WTC11 (cell line): ENCODE measurements at regions not wholly inside any gene's neighbourhood (a gene's known extent, or its start where the extent isn't known, plus 50 kb on each side); places are given as distances from the start of the nearest gene placed in this dataset.

Source experiments
- ATAC-seq: fragments of 200-7000 bp; cut with Tn5 transposase; 2 replicates; pipeline ENCODE4 v1.10.0; 2021; ENCODE audit warnings: mild to moderate bottlenecking, moderate library complexity
- CTCF ChIA-PET: fragments of 300-600 bp; sonication (Branson Sonifier 250); formaldehyde crosslinking; loops from one replicate; lab custom pipeline; 2021; ENCODE audit warnings: antibody characterized with exemption; lab: Charles Lee
- POLR2A ChIA-PET: fragments of 350-600 bp; sonication (Branson Sonifier 250); formaldehyde crosslinking; loops from one replicate; lab custom pipeline; 2021; ENCODE audit warnings: antibody characterized with exemption; lab: Charles Lee
- DNase-seq: peaks from one replicate; pipeline ENCODE4 v3.0.0; 2021; ENCODE audit warnings: low spot score
- H3K27ac Mint-ChIP-seq: 2 replicates; pipeline ENCODE4 v1.8.0; 2021; ENCODE audit warnings: mixed read lengths
- H3K27me3 Mint-ChIP-seq: 2 replicates; pipeline ENCODE4 v1.8.0; 2021; ENCODE audit warnings: low read depth, mild to moderate bottlenecking, moderate library complexity, mixed read lengths
- H3K36me3 Mint-ChIP-seq: 2 replicates; pipeline ENCODE4 v1.8.0; 2021; ENCODE audit warnings: mixed read lengths
- H3K4me1 Mint-ChIP-seq: 2 replicates; pipeline ENCODE4 v1.8.0; 2022; ENCODE audit warnings: mixed read lengths
- H3K4me3 Mint-ChIP-seq: 2 replicates; pipeline ENCODE4 v1.8.0; 2021; ENCODE audit warnings: mild to moderate bottlenecking, moderate library complexity, mixed read lengths
- H3K9me3 Mint-ChIP-seq: 2 replicates; pipeline ENCODE4 v1.8.0; 2021; ENCODE audit warnings: mixed read lengths
- E2F1 ChIP-seq: sonication (generic); formaldehyde crosslinking; IDR thresholded peaks from 2 replicates; pipeline ENCODE4 v1.8.0; 2022; ENCODE audit warnings: mild to moderate bottlenecking, missing genetic modification reagents
- ELF4 ChIP-seq: sonication (generic); formaldehyde crosslinking; IDR thresholded peaks from 2 replicates; pipeline ENCODE4 v1.8.1; 2022; ENCODE audit warnings: low read depth, mild to moderate bottlenecking, moderate library complexity, missing genetic modification reagents
- FOXJ3 ChIP-seq: sonication (generic); formaldehyde crosslinking; IDR thresholded peaks from 2 replicates; pipeline ENCODE4 v1.9.0; 2021; ENCODE audit warnings: missing genetic modification reagents, mild to moderate bottlenecking, borderline replicate concordance
- FOXP1 ChIP-seq: sonication (generic); formaldehyde crosslinking; IDR thresholded peaks from 2 replicates; pipeline ENCODE4 v1.8.0; 2022; ENCODE audit warnings: missing genetic modification reagents, mild to moderate bottlenecking, moderate library complexity, borderline replicate concordance
- GRHL2 ChIP-seq: fragments of 250-450 bp; sonication (Bioruptor Pico); IDR thresholded peaks from 2 replicates; pipeline ENCODE4 v1.8.0; 2022; ENCODE audit warnings: mild to moderate bottlenecking, moderate library complexity; ENCODE audit not compliant: insufficient replicate concordance, severe bottlenecking
- GTF2I ChIP-seq: fragments of 250-450 bp; sonication (Bioruptor Pico); conservative IDR thresholded peaks from 2 replicates; pipeline ENCODE4 v1.4.0; 2021; ENCODE audit warnings: mild to moderate bottlenecking
- MXD4 ChIP-seq: fragments of 250-450 bp; sonication (Bioruptor Pico); IDR thresholded peaks from 2 replicates; pipeline ENCODE4 v1.8.0; 2021; ENCODE audit warnings: mild to moderate bottlenecking, moderate library complexity, borderline replicate concordance
- NFYB ChIP-seq: sonication (generic); formaldehyde crosslinking; conservative IDR thresholded peaks from 2 replicates; pipeline ENCODE4 v1.8.0; 2022; ENCODE audit warnings: low read depth, missing genetic modification reagents
- NR1H2 ChIP-seq: sonication (generic); formaldehyde crosslinking; IDR thresholded peaks from 2 replicates; pipeline ENCODE4 v1.9.0; 2021; ENCODE audit warnings: mild to moderate bottlenecking, moderate library complexity, missing genetic modification reagents
- ZNF219 ChIP-seq: sonication (generic); formaldehyde crosslinking; IDR thresholded peaks from 2 replicates; pipeline ENCODE4 v1.8.0; 2023; ENCODE audit warnings: missing genetic modification reagents, mild to moderate bottlenecking, borderline replicate concordance
- ZNF263 ChIP-seq: sonication (generic); formaldehyde crosslinking; IDR thresholded peaks from 2 replicates; pipeline ENCODE4 v1.8.1; 2022; ENCODE audit warnings: low read depth, mild to moderate bottlenecking, moderate library complexity, missing genetic modification reagents
- ZNF396 ChIP-seq: fragments of 250-450 bp; sonication (Bioruptor Pico); IDR thresholded peaks from 2 replicates; pipeline ENCODE4 v1.8.0; 2021; ENCODE audit warnings: mild to moderate bottlenecking, moderate library complexity, borderline replicate concordance
- ZNF425 ChIP-seq: fragments of 250-450 bp; sonication (Bioruptor Pico); conservative IDR thresholded peaks from 2 replicates; pipeline ENCODE4 v1.9.0; 2021; ENCODE audit warnings: mild to moderate bottlenecking
- TF ChIP-seq, protein P1 (sequence below): sonication (generic); formaldehyde crosslinking; IDR thresholded peaks from 2 replicates; pipeline ENCODE4 v1.8.0; 2022; ENCODE audit warnings: mild to moderate bottlenecking, missing genetic modification reagents
- TF ChIP-seq, protein P2 (sequence below): fragments of 250-450 bp; sonication (Bioruptor Pico); IDR thresholded peaks from 2 replicates; pipeline ENCODE4 v1.8.0; 2021; ENCODE audit warnings: mild to moderate bottlenecking

DNA sequence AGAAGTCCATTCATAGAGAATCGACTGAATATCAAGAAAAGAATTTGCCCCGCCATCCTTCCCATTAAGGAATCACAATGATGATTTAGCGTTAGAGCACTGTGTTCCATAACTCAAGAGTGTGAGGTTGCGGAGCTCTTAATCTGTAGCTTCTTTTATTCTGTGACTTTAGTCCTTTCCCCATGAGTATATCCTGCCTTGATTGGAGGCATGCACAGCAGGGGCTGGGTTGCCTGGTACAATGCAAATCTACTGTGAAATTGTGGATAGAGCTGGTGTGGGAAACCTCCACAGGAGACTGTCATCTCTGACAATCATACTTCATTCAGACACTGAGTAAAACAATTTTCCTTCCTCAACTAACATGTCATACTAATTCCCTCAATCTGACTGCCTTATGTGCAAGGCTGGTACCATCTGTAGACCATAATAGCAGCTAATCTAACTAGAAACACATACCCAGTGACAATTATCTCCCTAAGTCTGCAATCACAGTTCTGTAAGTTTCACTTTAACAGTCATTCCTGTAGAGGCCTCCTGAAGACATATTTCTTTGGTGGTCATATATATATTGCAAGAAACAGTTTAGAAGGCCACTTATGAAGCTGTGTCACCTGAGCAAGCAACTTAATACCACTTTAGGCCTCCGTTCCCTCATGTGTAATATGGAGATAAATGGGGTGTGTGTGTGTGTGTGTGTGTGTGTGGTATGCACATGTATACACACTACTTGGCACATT, 355.2 kb upstream of the FAM241A start:
- ChIA-PET POLR2A (no interaction called here), CTCF (interaction anchor here (1.3 kb wide), 2 partner anchors 16 to 64 kb away, joined by 3 read pairs; no protein-coding TSS in a partner anchor)
- Mint-ChIP-seq H3K36me3 (no peaks in the 10 kb centered on the region), H3K4me1 (peaks cover 45% of the 10 kb centered on the region), H3K9me3 (no peaks in the 10 kb centered on the region), H3K4me3 (no peak overlapping the region), H3K27ac (no peak overlapping the region), H3K27me3 (peaks cover 11% of the 10 kb centered on the region)
- TF ChIP-seq ZNF219 (CRISPR knock-in tag), result no peak
- TF ChIP-seq, protein P1, sequence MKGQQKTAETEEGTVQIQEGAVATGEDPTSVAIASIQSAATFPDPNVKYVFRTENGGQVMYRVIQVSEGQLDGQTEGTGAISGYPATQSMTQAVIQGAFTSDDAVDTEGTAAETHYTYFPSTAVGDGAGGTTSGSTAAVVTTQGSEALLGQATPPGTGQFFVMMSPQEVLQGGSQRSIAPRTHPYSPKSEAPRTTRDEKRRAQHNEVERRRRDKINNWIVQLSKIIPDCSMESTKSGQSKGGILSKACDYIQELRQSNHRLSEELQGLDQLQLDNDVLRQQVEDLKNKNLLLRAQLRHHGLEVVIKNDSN (CRISPR knock-in tag), result no peak
- no peak for TF ChIP-seq ZNF396 (CRISPR knock-in tag)
- TF ChIP-seq ELF4 (CRISPR knock-in tag), result no peak
- no peak for TF ChIP-seq ZNF263 (CRISPR knock-in tag)
- TF ChIP-seq ZNF425 (CRISPR knock-in tag), result no peak
- DNase-seq (no peak), ATAC-seq (no peak)

DNA sequence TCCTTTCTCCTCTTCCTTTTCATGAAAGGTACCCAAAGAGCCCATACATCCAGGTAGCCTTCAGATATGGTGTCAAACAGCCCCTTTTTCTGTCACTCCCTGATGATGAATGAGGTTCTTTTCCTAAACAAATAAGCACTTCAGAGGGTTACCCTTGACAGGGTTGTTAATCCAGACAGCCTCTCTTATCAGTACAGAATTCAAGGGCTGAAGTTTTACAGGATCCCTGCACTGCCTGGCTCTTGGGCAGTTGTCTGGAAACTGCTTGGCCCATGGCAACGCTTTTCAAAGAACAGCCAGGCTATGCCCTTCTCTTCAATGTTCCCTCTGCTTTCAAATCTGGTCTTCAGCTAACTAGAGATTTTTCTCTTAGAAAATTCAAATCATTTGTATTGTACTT, 352.6 kb upstream of the FAM241A start:
- CTCF ChIA-PET, result interaction anchor here (1.5 kb wide), 1 partner anchor 14 kb away, joined by 5 read pairs; no protein-coding TSS in a partner anchor
- POLR2A ChIA-PET, result no interaction called here
- Mint-ChIP-seq H3K27me3 (peaks cover 11% of the 10 kb centered on the region), H3K27ac (no peak overlapping the region), H3K9me3 (no peaks in the 10 kb centered on the region), H3K36me3 (no peaks in the 10 kb centered on the region), H3K4me1 (peaks cover 41% of the 10 kb centered on the region), H3K4me3 (no peak overlapping the region)
- ATAC-seq, result no peak
- DNase-seq, result no peak
- TF ChIP-seq GTF2I, result no peak
- TF ChIP-seq FOXJ3 (CRISPR knock-in tag), result no peak
- TF ChIP-seq MXD4 (CRISPR knock-in tag), result no peak
- no peak for TF ChIP-seq FOXP1 (CRISPR knock-in tag)
- no peak for TF ChIP-seq NR1H2 (CRISPR knock-in tag)
- no peak for TF ChIP-seq E2F1
- TF ChIP-seq, protein P2, sequence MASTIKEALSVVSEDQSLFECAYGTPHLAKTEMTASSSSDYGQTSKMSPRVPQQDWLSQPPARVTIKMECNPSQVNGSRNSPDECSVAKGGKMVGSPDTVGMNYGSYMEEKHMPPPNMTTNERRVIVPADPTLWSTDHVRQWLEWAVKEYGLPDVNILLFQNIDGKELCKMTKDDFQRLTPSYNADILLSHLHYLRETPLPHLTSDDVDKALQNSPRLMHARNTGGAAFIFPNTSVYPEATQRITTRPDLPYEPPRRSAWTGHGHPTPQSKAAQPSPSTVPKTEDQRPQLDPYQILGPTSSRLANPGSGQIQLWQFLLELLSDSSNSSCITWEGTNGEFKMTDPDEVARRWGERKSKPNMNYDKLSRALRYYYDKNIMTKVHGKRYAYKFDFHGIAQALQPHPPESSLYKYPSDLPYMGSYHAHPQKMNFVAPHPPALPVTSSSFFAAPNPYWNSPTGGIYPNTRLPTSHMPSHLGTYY (CRISPR knock-in tag), result no peak

GRCh38 chr4:111793433-111794091, 351.7 kb upstream of the FAM241A start:
- H3K9me3 Mint-ChIP-seq, result no peaks in the 10 kb centered on the region
- ATAC-seq (peak; percentile 43), DNase-seq (no peak)
- ChIA-PET CTCF (interaction anchor here (1.0 to 1.5 kb wide), 2 partner anchors 13 to 152 kb away, joined by 3 to 5 read pairs; no protein-coding TSS in a partner anchor), POLR2A (no interaction called here)
- peak overlapping the region; percentile 48; the same call in 1 of the 2 replicates for H3K27ac Mint-ChIP-seq
- H3K4me1 Mint-ChIP-seq, result peaks cover 34% of the 10 kb centered on the region
- TF ChIP-seq NFYB (CRISPR knock-in tag) (no peak), GRHL2 (CRISPR knock-in tag) (no peak)
- H3K27me3 Mint-ChIP-seq, result peaks cover 6% of the 10 kb centered on the region
- H3K4me3 Mint-ChIP-seq, result no peak overlapping the region
- H3K36me3 Mint-ChIP-seq, result no peaks in the 10 kb centered on the region
